ENCODE measurements at regions not wholly inside any gene's neighbourhood (a gene's known extent, or its start where the extent isn't known, plus 50 kb on each side); places are given as distances from the start of the nearest gene placed in this dataset.
A peak's percentile ranks its signal among the peaks of the same experiment; 100 is the strongest.

DNA sequence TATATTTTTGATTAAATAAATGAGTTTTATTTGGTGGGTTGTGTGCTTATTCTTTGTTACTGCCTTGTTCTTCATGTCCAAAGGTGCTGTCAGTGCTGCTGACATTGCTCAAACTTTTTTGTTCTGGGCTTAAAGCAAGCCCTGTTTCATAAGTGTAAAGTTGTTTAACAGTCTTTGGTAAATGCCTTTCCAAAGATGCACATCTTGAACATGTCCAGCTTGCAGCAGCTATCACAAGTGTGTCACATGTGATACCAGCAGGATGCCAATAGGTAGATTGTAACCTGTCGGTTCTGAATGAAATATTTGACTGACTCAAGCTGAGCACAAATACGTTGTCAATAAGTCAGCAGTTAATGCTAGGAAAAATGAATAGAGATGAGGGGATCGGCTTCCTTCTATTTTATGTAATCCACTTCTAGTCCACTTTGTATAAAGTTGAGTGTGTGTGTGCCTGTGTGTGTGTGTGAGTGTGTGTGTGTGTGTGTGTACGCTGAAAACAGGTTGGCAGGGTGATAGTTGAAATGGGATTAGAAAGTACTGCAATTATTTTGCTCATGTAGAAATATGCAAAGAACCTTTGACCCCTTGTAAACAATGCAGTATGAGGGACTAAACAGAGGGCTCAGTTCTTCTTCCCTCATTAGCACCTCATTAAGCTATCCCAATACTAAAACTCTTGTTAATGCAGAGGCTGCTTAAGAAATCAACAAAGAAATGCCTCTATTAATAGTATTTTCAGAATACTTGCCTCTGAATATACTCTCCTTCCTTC lies 986.5 kb downstream of the TUSC7 start:
- no peak for DNase-seq

DNA sequence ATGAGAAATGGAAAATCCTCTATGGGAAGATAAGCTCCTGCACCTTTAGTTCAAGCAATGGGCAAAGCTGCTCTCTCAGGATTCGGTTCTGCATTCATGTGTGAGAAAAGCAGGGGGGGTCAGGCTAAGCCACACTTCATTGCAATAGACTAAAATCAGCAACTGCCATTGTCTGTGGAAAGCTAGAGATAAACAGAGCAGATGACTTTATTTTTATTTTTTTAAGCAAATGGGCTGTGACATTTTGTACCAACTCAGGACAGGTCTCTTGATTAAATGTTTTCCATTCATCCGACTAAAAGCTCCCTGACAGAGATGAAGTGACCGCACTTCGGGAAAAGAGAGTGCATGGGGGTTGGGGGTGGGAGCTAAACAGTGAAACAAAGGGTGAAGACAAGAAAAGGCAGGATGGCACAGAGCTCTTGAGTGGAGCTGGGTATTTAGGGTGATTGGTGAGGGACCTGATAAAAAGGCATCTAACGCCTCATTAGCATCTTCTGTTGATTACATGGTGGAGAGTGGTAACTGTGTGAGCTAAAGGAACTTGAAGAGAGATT lies 987.4 kb downstream of the TUSC7 start:
- no peak for DNase-seq

- no peak for DNase-seq
These were observed 989.5 kb downstream of the TUSC7 start for GRCh38 chr3:117699058-117699457.

DNA sequence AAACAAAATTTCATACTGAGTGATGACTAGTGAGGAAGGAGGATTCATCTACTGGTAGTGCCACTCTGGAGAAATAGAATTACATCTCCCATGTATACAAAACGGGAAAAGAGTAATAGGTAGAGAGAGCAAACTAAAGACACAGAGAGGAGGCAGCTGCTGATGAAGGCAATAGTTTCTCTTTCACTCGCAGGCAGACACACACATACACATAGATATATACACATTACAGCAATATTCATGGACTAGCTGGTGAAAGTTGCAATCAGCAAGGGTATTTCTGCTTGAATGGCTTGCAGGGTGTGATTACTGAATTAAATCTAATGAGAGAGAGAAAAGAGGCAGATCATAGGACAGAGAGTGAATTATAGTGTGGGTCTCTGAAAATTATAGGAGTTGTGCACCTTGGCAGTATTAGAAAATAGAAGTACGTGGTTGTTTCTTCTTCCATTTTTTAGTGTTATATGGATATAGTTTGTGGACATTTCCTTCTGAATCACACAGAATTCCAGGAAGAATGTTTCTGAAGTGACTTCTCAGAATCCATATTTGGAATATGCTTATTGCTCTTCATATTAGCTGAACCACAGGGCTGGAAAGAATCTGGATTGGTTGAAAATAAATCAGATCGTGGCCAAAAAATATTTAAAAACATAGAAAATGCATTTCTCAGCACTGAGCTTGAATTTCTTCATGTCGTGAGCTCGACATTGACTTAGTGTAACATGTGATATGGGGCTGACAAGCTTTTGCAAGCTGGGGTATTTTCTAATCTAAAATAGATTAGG lies 991.2 kb downstream of the TUSC7 start:
- no peak for DNase-seq

- DNase-seq = no peak
These were observed 995.4 kb downstream of the TUSC7 start for GRCh38 chr3:117705011-117705410.

GRCh38 chr3:117706037-117706436 lies 996.5 kb downstream of the TUSC7 start:
- DNase-seq = no peak

DNA sequence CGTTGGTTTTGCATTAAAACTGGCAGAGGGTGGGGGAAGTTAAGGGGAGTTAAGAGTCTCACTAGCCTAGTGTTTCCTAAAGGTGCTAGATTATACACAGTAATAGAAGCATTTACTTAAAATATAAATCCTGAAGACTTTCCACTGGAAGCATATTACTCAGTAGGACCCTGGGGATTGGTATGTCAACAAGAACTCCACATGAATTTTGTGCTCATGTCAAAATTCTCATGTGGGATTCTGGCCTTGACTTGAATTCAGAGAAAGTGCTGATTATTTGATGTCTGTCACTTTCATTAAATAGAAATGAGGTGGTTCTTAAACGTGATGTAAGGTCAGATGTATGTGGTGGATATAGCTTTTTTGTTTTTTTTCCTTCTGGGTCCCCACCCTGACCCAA lies 997.2 kb downstream of the TUSC7 start:
- DNase-seq = no peak

GRCh38 chr3:117708601-117709000 lies 999.0 kb downstream of the TUSC7 start:
- DNase-seq = no peak

DNA sequence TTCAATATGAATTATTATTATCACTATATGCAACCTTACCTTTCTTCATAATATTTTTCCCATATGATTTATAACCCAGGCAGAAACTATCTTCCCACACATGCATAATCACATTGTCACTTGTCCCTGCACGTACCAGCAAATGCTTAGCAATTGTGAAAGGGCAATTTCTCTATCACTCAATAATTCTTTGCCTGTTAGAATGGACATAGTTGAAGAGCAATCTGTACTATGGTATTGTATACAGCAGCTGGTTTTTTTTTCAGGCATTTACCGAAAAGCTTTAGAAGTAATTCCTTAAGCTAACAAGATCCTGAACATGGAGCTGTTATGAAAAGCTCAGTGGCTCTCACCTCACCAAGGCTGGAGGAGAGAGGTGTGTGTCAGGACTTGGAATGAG lies 999.5 kb downstream of the TUSC7 start:
- DNase-seq = no peak

GRCh38 chr3:117710501-117710900 lies 1000.9 kb downstream of the TUSC7 start:
- DNase-seq = no peak

- no peak for DNase-seq
These were observed 1009.8 kb downstream of the TUSC7 start for GRCh38 chr3:117719316-117719926.

GRCh38 chr3:117721866-117722265 lies 1012.3 kb downstream of the TUSC7 start:
- no peak for DNase-seq

DNA sequence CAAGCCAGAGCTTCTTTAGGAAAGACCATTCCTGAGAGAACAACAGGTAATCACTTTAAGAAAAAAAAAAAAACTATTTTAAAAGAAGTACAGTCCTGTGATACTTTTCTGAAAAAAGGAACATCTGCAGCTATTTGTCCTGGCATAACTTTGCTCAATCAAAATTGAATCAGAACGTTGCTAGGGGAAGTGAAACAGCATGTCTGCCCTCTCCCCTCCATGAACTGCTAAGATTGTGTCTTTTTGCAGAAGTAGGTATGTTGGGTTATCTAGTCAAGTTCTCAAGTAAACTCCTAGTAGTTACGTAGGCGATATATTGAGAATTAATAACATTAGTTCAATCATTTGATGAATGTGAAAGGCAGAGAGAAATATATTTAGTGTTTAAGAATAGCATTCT lies 1013.3 kb downstream of the TUSC7 start:
- peak; percentile 10 for DNase-seq

DNA sequence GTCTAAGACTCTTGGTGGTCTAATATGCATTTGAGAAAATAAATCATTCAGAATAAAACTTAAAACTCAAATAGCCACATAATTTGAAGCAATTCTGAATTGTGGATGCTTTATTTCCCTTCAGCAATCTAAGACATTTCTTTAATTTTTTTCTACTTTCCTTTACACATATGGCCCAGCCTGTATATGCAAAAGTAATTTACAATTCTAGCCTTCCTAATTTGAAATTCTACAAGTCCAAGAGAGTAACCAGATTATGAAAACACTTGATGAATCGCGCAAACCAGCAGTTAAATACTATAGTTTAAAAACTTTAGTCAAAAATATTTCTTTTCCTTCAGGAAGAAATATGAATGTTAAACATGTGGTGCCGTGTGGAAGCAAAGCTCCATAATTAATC lies 1014.2 kb downstream of the TUSC7 start:
- DNase-seq = no peak

DNA sequence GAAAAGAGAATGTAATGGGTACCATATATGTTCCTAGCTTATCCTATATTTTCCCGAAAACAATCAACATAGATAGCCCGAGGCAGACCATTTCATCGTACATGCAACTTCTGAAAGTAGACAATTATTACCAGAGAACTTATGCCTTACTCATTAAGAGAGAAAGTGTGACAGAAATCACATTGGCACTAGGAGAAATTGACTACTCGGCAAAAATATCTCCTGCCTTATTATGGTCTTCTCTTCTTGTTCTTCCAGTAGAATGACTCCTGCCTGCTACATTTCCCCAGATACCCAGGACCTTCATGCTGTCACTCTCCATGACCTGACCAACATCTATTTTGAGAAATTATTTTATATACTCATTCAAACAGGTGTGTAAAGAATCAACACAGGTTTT lies 1015.7 kb downstream of the TUSC7 start:
- DNase-seq = no peak

DNA sequence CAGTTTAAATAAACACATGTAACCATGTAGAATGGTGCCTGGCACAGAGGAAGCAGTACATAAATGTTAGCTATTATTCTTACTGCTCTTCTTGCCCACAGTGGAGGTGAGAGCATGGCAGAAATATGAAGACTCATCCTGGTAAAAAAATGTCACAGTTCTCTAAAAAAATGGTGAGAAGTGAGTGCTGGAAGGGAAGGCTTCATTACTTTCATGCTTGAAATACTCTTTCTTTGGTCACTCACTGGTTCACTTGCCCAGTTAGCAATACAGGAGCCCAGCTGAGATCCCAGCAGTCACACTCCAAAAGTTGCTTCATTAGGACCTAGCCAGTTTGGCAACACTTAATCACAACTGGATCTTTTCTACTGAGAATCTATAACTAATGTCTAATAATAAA lies 1017.2 kb downstream of the TUSC7 start:
- DNase-seq = no peak

GRCh38 chr3:117728226-117728625 lies 1018.6 kb downstream of the TUSC7 start:
- DNase-seq = no peak

DNA sequence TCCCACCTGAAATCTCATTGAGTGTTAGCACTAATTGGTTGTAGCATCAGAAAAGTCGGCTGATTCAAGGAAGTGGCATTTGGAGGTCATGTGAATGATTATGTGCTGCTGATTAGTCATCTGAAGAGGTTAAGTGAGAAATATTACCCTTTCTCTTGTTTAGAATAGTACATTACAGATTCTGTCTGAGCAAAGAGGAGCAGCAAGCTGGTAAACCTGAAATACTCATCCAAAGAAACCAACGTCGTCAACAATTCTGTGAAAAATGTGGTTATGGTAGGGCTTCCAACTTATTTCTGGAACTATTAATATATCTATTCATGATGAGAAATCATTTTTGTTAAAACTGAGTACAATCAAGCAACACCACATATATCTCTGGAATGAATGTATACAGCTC lies 1024.9 kb downstream of the TUSC7 start:
- no peak for DNase-seq

DNA sequence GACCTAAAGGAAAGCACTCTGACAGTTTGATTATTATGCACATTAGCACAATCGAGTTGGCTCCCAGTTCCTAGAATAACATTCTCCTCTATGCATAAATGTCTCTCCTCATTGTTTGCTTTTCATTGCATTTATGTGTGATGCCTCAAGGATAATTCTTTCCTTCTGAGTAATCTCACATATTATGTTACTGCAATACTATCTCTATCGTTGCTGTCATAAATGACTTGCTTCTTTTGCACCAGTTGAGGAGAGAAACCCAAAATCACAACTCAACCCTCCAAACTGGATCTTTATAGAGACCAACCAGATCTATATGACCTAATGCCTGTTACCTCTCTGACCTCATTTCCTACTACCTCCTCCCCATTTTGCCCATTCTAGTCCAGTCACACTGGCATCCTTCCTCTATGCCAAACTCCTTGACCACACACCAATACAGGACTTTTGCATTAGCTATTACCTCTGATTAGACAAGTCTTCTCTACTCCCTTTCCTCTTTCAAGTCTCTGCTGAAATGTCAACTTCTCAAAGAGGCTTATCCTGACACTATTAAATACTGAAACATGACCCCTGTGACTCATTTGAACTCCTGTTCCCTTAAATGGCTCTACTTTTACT lies 1026.0 kb downstream of the TUSC7 start:
- no peak for DNase-seq

GRCh38 chr3:117736846-117737245 lies 1027.3 kb downstream of the TUSC7 start:
- no peak for DNase-seq

- DNase-seq = no peak
These were observed 1034.4 kb downstream of the TUSC7 start for GRCh38 chr3:117743993-117744392.

DNA sequence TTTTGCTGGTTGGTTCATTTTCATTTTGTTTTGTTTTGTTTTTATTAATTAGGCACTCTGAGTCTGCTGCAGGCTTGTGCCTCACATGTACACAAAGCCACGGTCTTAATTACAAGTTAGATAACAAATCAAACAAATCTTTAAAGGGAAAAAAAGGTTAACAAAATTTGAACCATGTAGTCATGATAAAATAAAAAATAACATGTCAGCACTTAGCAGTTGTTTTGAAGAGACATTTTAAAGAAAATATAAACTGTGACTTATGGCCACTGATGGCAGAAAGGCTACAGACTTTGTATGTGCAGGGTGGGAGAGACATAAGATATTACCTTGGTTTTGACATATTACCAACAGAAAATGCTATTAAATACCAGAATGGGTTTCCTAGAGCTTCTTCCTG lies 1035.4 kb downstream of the TUSC7 start:
- no peak for DNase-seq

- DNase-seq = no peak
These were observed 1035.9 kb downstream of the TUSC7 start for GRCh38 chr3:117745516-117745915.

Measured in CD4-positive, alpha-beta T cell treated with Interferon gamma for 1 hour (primary cell).